B cell (primary cell): ENCODE measurements at regions not wholly inside any gene's neighbourhood (a gene's known extent, or its start where the extent isn't known, plus 50 kb on each side); places are given as distances from the start of the nearest gene placed in this dataset.
"Not testable (repeated sequence)": the region's sequence is repeated elsewhere in the genome, so short reads cannot be mapped to it uniquely, and the experiment has no call there.

Experiments
- ATAC-seq: fragments of 200-7000 bp; cut with Tn5 transposase; one replicate; pipeline ENCODE4 v1.10.0; 2021; ENCODE audit warnings: low read depth, mild to moderate bottlenecking, moderate number of reproducible peaks, moderate library complexity
- CTCF ChIA-PET: fragments of 350-600 bp; sonication (Branson Sonifier 250); formaldehyde crosslinking; loops from one replicate; lab custom pipeline; 2021; ENCODE audit warnings: antibody characterized with exemption, inconsistent platforms; lab: Charles Lee
- POLR2A ChIA-PET: fragments of 350-600 bp; sonication (Branson Sonifier 250); formaldehyde crosslinking; loops from one replicate; lab custom pipeline; 2021; ENCODE audit warnings: antibody characterized with exemption; lab: Charles Lee
- DNase-seq: peaks from one replicate; pipeline ENCODE4 v3.0.0; 2013
- H2AFZ ChIP-seq: 2 replicates; pipeline ENCODE4 v1.6.1; 2012; ENCODE audit warnings: mild to moderate bottlenecking, low read depth, low read length; ENCODE audit not compliant: insufficient read depth, poor library complexity, severe bottlenecking
- H3K27ac ChIP-seq, 2 donors: 1 replicate in 1 of 2; 2 replicates in 1 of 2; pipeline ENCODE4 v1.5.1; 2012 to 2013; ENCODE audit warnings: low read length in 2 of 2, mild to moderate bottlenecking in 2 of 2, moderate library complexity in 1 of 2
- H3K27me3 ChIP-seq, 4 experiments: fragments of 200-600 bp in 1 of 4; sonication (generic) in 1 of 4; replicated peaks in 1 of 4; 1 replicate in 2 of 4; 2 replicates in 2 of 4; pipeline versions ENCODE4 v1.6.1 to v1.7.0; 2013 to 2016; ENCODE audit warnings: low read length in 3 of 4, mild to moderate bottlenecking in 2 of 4, mixed read lengths in 1 of 4, moderate library complexity in 1 of 4; ENCODE audit not compliant: insufficient read depth in 4 of 4, control insufficient read depth in 3 of 4; ENCODE audit errors: control extremely low read depth in 1 of 4
- H3K36me3 ChIP-seq, 2 experiments: replicated peaks in 1 of 2; 1 replicate in 1 of 2; 2 replicates in 1 of 2; pipeline versions ENCODE4 v1.6.1 to v1.7.1; 2013; ENCODE audit warnings: low read length in 1 of 2; ENCODE audit not compliant: insufficient read depth in 2 of 2, control insufficient read depth in 1 of 2; ENCODE audit errors: control extremely low read depth in 1 of 2, extremely low read depth in 1 of 2
- H3K4me1 ChIP-seq, 2 donors: fragments of 200-600 bp in 1 of 2; sonication (generic) in 1 of 2; 1 replicate in 1 of 2; 2 replicates in 1 of 2; pipeline versions ENCODE4 v1.5.1 to v1.6.1; 2013 to 2017; ENCODE audit warnings: low read length in 2 of 2; ENCODE audit not compliant: control insufficient read depth in 2 of 2, insufficient read depth in 2 of 2
- H3K4me2 ChIP-seq: replicated peaks from 2 replicates; pipeline ENCODE3; 2012; ENCODE audit warnings: mild to moderate bottlenecking, low read depth, low read length; ENCODE audit not compliant: poor library complexity, severe bottlenecking
- H3K4me3 ChIP-seq, 5 experiments: fragments of 200-600 bp in 1 of 5; sonication (generic) in 1 of 5; 1 replicate in 3 of 5; 2 replicates in 2 of 5; pipeline versions ENCODE4 v1.5.1 to v1.7.0; 2011 to 2016; ENCODE audit warnings: low read length in 4 of 5, mild to moderate bottlenecking in 4 of 5, low read depth in 2 of 5, control low read depth in 1 of 5, moderate library complexity in 1 of 5; ENCODE audit not compliant: insufficient read depth in 1 of 5; ENCODE audit errors: control extremely low read depth in 1 of 5, extremely low read depth in 1 of 5
- H3K79me2 ChIP-seq: fragments of 200-600 bp; sonication (generic); one replicate; pipeline ENCODE4 v1.6.0; 2016; ENCODE audit warnings: low read length; ENCODE audit not compliant: control insufficient read depth, insufficient read depth
- H3K9ac ChIP-seq: fragments of 200-600 bp; sonication (generic); 2 replicates; pipeline ENCODE4 v1.6.1; 2017; ENCODE audit warnings: mild to moderate bottlenecking, low read length, moderate library complexity
- H3K9me3 ChIP-seq, 3 donors: one replicate each; pipeline versions ENCODE4 v1.6.1 to v1.7.1; 2013; ENCODE audit warnings: low read length in 2 of 3; ENCODE audit not compliant: control insufficient read depth in 2 of 3, insufficient read depth in 1 of 3; ENCODE audit errors: control extremely low read depth in 1 of 3
- H4K20me1 ChIP-seq: 2 replicates; pipeline ENCODE4 v1.6.0; 2012; ENCODE audit warnings: mild to moderate bottlenecking, low read length; ENCODE audit not compliant: insufficient read depth, control insufficient read depth, poor library complexity, severe bottlenecking
- H3K27ac Mint-ChIP-seq: one replicate; pipeline ENCODE4 v1.8.0; 2021; ENCODE audit warnings: mixed read lengths
- H3K27me3 Mint-ChIP-seq: one replicate; pipeline ENCODE4 v1.8.0; 2021; ENCODE audit warnings: mixed read lengths
- H3K4me1 Mint-ChIP-seq: one replicate; pipeline ENCODE4 v1.8.0; 2021; ENCODE audit warnings: mixed read lengths
- H3K4me3 Mint-ChIP-seq: one replicate; pipeline ENCODE4 v1.8.0; 2021; ENCODE audit warnings: mixed read lengths
- H3K9me3 Mint-ChIP-seq: one replicate; pipeline ENCODE4 v1.8.0; 2022; ENCODE audit warnings: mixed read lengths; ENCODE audit not compliant: insufficient read depth
- CTCF ChIP-seq: fragments of 200-600 bp; IDR thresholded peaks from one replicate; pipeline ENCODE4 v1.8.0; 2022; ENCODE audit warnings: antibody characterized with exemption, mild to moderate bottlenecking
- EZH2 ChIP-seq: IDR thresholded peaks from 2 replicates; pipeline ENCODE4 v1.6.1; 2012; ENCODE audit warnings: borderline replicate concordance, low read depth, mild to moderate bottlenecking, moderate library complexity, low read length; ENCODE audit not compliant: insufficient read depth, poor library complexity, severe bottlenecking
- WGBS: methylation state at CpG from one replicate; pipeline ENCODE4 v1.1.5; 2013; ENCODE audit warnings: missing lambda C conversion rate; ENCODE audit not compliant: insufficient coverage; 5-methylcytosine and 5-hydroxymethylcytosine counted together
- intact Hi-C: fragments of 100-400 bp; cut with micrococcal nuclease; formaldehyde crosslinking; loops from one replicate; pipeline ENCODE4 v1.10.0; 2022

- no peaks in the 10 kb centered on the region for H3K9me3 ChIP-seq
- H4K20me1 ChIP-seq, result no peaks in the 10 kb centered on the region
- TF ChIP-seq CTCF (no peak), EZH2 (no peak)
- no peaks in the 10 kb centered on the region for H3K4me1 ChIP-seq
- H3K27me3 ChIP-seq, result no peaks in the 10 kb centered on the region
- intact Hi-C loops, result no loop called here
- 79% methylated on average over 10 of the region's 19 CpGs for WGBS
- Mint-ChIP-seq H3K27me3 (peaks cover 6% of the 10 kb centered on the region), H3K27ac (no peak overlapping the region), H3K9me3 (no peaks in the 10 kb centered on the region), H3K4me1 (no peaks in the 10 kb centered on the region), H3K4me3 (no peak overlapping the region)
- H3K4me2 ChIP-seq, result no peak overlapping the region
- H3K36me3 ChIP-seq, result no peaks in the 10 kb centered on the region
- no peak overlapping the region for H2AFZ ChIP-seq
- H3K9ac ChIP-seq, result no peak overlapping the region
- ChIA-PET POLR2A (no interaction called here), CTCF (no interaction called here)
- H3K79me2 ChIP-seq, result no peaks in the 10 kb centered on the region
- DNase-seq (no peak), ATAC-seq (no peak)
- no peak overlapping the region for H3K27ac ChIP-seq
- no peak overlapping the region for H3K4me3 ChIP-seq
These were observed 131.9 kb downstream of the ADRA2C start for GRCh38 chr4:3898098-3898497.

- H3K4me1 Mint-ChIP-seq, H3K9ac ChIP-seq, H3K27ac ChIP-seq, H3K4me3 ChIP-seq, CTCF ChIA-PET, H3K9me3 ChIP-seq, H2AFZ ChIP-seq, H3K9me3 Mint-ChIP-seq, H3K27ac Mint-ChIP-seq, intact Hi-C loops, H3K79me2 ChIP-seq, H4K20me1 ChIP-seq, POLR2A ChIA-PET, ATAC-seq, H3K27me3 Mint-ChIP-seq, H3K4me2 ChIP-seq, DNase-seq, H3K4me3 Mint-ChIP-seq, H3K36me3 ChIP-seq, H3K4me1 ChIP-seq, H3K27me3 ChIP-seq: not testable (repeated sequence)
- WGBS, result 93% methylated on average over 7 of the region's 10 CpGs
These were observed 132.7 kb downstream of the ADRA2C start for GRCh38 chr4:3898928-3899327.

- H3K4me1 Mint-ChIP-seq, H3K4me3 ChIP-seq, ATAC-seq, CTCF ChIA-PET, H3K27ac ChIP-seq, H3K9me3 ChIP-seq, H4K20me1 ChIP-seq, H3K9me3 Mint-ChIP-seq, DNase-seq, H2AFZ ChIP-seq, H3K79me2 ChIP-seq, H3K9ac ChIP-seq, H3K27me3 ChIP-seq, H3K36me3 ChIP-seq, H3K4me3 Mint-ChIP-seq, H3K4me1 ChIP-seq, POLR2A ChIA-PET, H3K27ac Mint-ChIP-seq, intact Hi-C loops, H3K4me2 ChIP-seq: not testable (repeated sequence)
- H3K27me3 Mint-ChIP-seq, result peaks cover 16% of the 10 kb centered on the region
- 86% methylated on average over 7 of the region's 15 CpGs for WGBS
These were observed 138.2 kb downstream of the ADRA2C start for GRCh38 chr4:3904264-3904955.
